Activated naive CD4-positive, alpha-beta T cell treated with anti-CD3 and anti-CD28 coated beads, Interleukin-2, amount 50 U/mL, for 24 hours (primary cell): ENCODE measurements at regions not wholly inside any gene's neighbourhood (a gene's known extent, or its start where the extent isn't known, plus 50 kb on each side); places are given as distances from the start of the nearest gene placed in this dataset.

Source experiments
- H3K27ac Mint-ChIP-seq: one replicate; pipeline ENCODE4 v1.8.0; 2021; ENCODE audit warnings: mild to moderate bottlenecking, mixed read lengths
- H3K27me3 Mint-ChIP-seq: one replicate; pipeline ENCODE4 v1.8.0; 2021; ENCODE audit warnings: mixed read lengths
- H3K36me3 Mint-ChIP-seq: one replicate; pipeline ENCODE4 v1.8.0; 2021; ENCODE audit warnings: mixed read lengths
- H3K4me1 Mint-ChIP-seq: one replicate; pipeline ENCODE4 v1.8.0; 2021; ENCODE audit warnings: mixed read lengths
- H3K4me3 Mint-ChIP-seq: one replicate; pipeline ENCODE4 v1.8.0; 2021; ENCODE audit warnings: mild to moderate bottlenecking, mixed read lengths
- H3K9me3 Mint-ChIP-seq: one replicate; pipeline ENCODE4 v1.8.0; 2021; ENCODE audit warnings: mixed read lengths

DNA sequence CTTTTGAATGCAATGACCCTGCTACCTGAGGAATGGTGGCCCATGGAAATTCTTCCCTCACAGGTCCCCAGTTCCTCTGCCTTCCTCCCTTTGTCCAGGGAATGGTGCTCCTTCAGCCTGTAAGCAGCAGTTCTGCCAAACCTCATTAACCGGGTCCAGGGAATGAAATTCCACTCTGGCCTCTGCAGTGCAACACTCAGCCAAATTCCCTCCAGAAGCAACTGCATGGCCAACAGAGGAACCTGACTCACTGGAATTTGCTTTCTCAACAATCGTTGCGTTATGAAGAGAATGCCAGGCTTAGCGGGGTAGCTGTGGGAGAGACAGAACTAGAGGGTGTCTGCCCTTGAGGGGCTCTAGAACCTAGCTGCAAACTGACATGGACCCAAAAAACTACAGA, 449.4 kb upstream of the PROK2 start:
- no peaks in the 10 kb centered on the region for H3K9me3 Mint-ChIP-seq
- H3K4me3 Mint-ChIP-seq, result no peak overlapping the region
- H3K4me1 Mint-ChIP-seq, result no peaks in the 10 kb centered on the region
- H3K36me3 Mint-ChIP-seq, result no peaks in the 10 kb centered on the region
- no peaks in the 10 kb centered on the region for H3K27me3 Mint-ChIP-seq
- H3K27ac Mint-ChIP-seq, result no peak overlapping the region

DNA sequence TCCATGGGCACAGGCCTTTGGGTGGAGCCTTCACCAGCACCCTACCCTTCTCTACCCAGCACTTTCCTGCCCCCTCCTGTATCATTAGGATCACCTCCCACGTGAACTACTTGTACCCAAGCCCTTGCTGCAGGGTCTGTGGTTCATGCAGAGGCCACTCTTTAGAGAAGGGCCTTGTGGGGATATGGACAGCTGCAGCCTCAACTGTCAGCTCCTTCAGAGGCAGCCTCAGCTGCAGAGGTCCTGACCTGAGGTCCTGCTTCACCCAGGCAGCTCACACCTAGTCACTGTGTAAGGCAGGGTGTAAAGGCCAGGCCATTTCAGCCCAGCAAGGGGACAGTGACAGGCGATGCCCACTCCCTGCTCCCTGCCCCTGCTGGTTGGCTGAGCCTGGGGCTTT, 448.6 kb upstream of the PROK2 start:
- Mint-ChIP-seq H3K4me1 (no peaks in the 10 kb centered on the region), H3K4me3 (no peak overlapping the region), H3K27me3 (no peaks in the 10 kb centered on the region), H3K36me3 (no peaks in the 10 kb centered on the region), H3K9me3 (no peaks in the 10 kb centered on the region), H3K27ac (no peak overlapping the region)

DNA sequence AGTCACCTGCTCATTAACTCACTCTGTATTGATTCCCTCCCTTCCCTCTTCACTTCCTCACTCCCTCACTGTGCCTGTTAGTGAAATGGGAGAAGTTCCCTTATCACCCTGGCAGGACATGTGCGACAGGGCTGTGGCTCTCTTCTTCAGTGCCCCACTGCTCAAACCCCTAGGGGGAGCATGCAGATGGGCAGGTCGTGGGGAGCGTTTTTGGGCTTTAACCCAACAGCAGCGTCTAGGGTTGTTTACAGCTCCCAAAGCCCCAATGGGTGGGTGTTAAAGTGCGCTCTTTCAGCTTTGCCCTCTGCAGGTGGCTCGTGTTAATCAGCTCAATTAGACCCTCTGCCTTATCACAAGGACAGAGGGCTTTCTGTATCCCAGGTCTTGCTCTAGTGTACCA, 447.8 kb upstream of the PROK2 start:
- H3K27ac Mint-ChIP-seq, result no peak overlapping the region
- no peaks in the 10 kb centered on the region for H3K9me3 Mint-ChIP-seq
- peaks cover 4% of the 10 kb centered on the region for H3K4me1 Mint-ChIP-seq
- H3K4me3 Mint-ChIP-seq, result no peak overlapping the region
- no peaks in the 10 kb centered on the region for H3K27me3 Mint-ChIP-seq
- no peaks in the 10 kb centered on the region for H3K36me3 Mint-ChIP-seq

DNA sequence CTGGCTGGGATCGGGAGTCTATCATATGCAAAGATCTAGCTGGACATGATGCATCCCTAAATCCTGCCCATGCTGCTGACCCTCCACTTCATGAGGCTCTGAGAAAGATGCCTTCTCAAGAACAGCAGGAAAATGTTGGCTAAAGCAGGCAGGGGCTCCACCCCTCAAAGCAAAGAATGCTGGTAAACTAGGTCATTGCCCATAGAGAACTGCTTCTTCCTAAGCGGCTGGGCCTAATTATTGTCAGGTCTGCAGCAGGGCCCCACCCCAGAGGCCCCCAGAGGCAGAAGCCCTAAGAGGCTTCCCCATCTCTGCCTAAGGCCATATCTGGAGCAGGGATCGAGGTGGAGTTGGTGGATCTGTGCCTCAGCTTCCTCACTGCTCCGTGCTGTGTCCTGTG, 447.4 kb upstream of the PROK2 start:
- Mint-ChIP-seq H3K27me3 (no peaks in the 10 kb centered on the region), H3K4me3 (no peak overlapping the region), H3K4me1 (peaks cover 9% of the 10 kb centered on the region), H3K9me3 (no peaks in the 10 kb centered on the region), H3K27ac (no peak overlapping the region), H3K36me3 (no peaks in the 10 kb centered on the region)

DNA sequence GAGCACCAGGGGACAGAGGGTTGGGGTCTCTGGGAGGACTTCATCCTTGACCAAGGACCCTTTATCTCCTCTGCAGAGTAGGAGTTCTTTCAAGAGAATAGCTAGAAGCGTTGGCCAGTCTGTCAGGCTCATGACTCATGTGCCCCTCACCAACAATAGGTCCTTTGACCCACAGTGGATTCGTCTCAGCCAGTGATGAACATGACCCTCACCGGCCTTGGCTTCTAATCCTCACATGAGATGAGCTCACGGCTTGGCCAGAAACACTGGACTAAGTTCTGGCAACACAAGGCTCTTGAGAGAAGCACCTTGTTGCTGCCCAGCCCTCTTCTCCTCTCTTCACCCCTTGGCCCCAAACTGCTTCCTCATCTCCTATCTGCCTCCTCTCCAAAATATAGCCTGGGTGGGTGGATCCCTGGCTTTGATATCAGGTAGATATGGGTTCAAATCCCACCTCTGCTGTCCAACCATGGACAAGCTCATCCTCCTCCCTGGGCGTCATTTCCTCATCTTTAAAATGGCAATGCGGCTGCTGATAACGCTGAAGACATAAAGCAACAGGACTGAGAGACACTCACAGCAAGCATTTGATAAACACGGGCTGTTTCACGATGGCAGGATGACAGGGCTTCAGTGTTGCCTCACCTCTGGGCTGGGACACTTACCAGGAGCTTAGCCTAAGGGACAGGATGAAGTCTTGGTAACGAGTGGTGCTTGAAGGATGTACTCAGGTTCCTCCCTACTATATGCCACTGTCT, 446.7 kb upstream of the PROK2 start:
- H3K9me3 Mint-ChIP-seq, result no peaks in the 10 kb centered on the region
- no peak overlapping the region for H3K4me3 Mint-ChIP-seq
- no peaks in the 10 kb centered on the region for H3K27me3 Mint-ChIP-seq
- no peak overlapping the region for H3K27ac Mint-ChIP-seq
- no peaks in the 10 kb centered on the region for H3K36me3 Mint-ChIP-seq
- H3K4me1 Mint-ChIP-seq, result peaks cover 10% of the 10 kb centered on the region

DNA sequence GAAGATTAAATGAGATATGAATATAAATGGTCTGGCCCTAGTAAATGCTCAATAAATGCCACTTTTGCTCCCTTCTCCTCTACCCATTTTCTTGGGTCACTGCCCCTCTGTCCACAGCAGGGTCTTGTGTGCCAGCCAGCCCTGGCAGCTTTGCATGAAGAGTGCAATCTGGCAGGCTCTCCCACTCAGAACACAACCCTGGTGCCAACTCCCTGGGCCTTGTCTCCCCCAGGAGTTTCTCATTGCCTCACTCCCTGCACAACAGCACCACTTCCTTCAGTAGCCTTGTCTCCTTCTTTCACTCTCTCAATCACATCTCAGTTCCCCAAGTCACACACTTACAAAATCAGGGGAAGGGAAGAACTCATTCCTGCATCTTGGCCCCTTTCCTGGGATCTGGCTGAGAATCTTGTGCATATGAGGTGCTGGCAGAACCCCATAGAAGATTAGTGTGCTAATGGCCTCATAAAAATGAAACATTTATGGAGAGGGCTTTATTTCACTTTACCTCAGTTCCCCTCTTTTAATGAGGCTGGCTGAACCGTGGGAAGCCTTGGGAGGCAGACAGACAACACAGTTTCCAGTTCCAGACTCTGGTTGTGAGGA, 445.9 kb upstream of the PROK2 start:
- H3K4me1 Mint-ChIP-seq, result peaks cover 10% of the 10 kb centered on the region
- no peak overlapping the region for H3K27ac Mint-ChIP-seq
- H3K9me3 Mint-ChIP-seq, result peaks cover 4% of the 10 kb centered on the region
- H3K4me3 Mint-ChIP-seq, result no peak overlapping the region
- H3K36me3 Mint-ChIP-seq, result peaks cover 1% of the 10 kb centered on the region
- H3K27me3 Mint-ChIP-seq, result no peaks in the 10 kb centered on the region

DNA sequence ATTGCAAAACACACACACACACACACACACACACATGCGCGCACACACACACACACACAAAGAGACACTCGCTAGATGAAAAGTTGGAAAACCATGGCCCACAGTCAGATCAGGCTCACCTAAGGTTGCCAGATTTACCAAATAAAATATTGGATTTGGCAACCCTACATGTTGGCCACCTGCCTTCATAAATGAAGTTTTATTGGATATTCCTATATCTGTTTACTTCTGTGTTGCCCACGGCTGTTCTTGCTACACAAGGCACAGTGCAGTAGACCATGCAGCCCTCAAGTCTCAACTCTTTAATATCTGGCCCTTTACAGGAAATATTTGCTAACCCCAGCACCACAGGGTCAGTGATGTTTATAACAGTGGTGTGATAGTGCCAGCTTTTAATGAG, 445.0 kb upstream of the PROK2 start:
- H3K4me1 Mint-ChIP-seq, result peaks cover 10% of the 10 kb centered on the region
- no peaks in the 10 kb centered on the region for H3K27me3 Mint-ChIP-seq
- H3K9me3 Mint-ChIP-seq, result peaks cover 13% of the 10 kb centered on the region

DNA sequence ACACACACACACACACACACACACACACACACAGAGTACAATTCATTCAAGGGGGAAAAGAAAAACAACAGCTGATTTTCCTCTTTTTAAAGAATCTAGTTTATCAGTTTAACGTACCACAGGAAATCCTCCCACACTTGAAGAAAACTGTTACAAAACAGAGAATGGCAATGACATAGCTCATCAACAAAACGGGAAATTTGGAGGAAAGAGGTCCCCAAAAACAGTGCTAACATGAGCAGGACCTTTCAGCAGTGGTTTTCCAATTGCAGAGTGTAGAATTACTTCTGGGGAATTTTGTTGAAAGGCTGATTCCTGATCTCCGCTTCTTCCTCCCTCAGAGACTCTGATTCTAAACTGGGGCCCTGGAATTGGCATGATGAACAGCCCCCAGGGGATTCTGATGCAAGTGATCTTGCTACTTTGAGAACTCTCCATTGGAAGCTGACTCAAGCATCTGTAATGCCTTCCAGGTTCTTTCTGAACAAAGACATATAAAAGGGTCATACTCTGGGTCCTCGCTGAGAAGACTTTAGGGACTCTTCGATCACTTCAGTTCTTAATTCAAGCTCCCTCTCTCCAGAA, 442.6 kb upstream of the PROK2 start:
- peaks cover 16% of the 10 kb centered on the region for H3K9me3 Mint-ChIP-seq
- H3K36me3 Mint-ChIP-seq, result peaks cover 2% of the 10 kb centered on the region
- no peaks in the 10 kb centered on the region for H3K27me3 Mint-ChIP-seq
- H3K4me3 Mint-ChIP-seq, result no peak overlapping the region
- H3K4me1 Mint-ChIP-seq, result peaks cover 10% of the 10 kb centered on the region
- H3K27ac Mint-ChIP-seq, result no peak overlapping the region

More for the DNA sequence above, 445.0 kb upstream of the PROK2 start:
- peaks cover 2% of the 10 kb centered on the region for H3K36me3 Mint-ChIP-seq
- H3K27ac Mint-ChIP-seq, result no peak overlapping the region
- no peak overlapping the region for H3K4me3 Mint-ChIP-seq

DNA sequence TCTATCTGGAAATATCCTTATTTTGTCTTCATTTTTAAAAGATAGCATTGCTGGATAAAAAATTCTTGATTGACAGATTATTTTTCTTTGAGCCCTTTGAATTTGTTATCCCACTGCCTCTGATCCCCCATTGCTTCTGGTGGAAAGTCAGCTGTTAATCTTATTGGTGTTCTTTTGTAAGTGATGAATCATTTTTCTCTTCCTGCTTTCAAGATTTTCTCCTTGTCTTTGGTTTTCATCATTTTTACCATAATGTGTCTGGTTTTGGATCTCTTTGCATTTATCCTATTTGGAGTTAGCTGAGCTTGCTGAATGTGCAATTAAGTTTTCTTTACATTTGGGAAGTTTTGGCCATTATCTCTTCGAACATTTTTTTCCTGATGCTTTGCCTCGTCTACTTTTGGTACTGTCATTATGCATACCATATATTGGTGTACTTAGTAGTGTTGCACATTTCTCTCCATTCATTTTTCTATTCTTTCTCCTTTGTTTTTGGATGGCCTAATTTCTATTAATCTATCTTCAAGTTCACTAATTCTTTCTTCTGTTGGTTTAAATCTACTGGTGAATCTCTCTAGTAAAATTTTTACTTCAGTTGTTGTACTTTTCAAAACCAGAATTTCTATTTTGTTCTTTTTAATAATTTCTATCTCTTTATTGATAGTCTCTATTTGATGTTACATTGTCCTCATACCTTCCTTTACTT, 440.0 kb upstream of the PROK2 start:
- Mint-ChIP-seq H3K36me3 (peaks cover 2% of the 10 kb centered on the region), H3K27me3 (no peaks in the 10 kb centered on the region), H3K4me1 (peaks cover 10% of the 10 kb centered on the region), H3K27ac (no peak overlapping the region), H3K4me3 (no peak overlapping the region), H3K9me3 (peaks cover 16% of the 10 kb centered on the region)

DNA sequence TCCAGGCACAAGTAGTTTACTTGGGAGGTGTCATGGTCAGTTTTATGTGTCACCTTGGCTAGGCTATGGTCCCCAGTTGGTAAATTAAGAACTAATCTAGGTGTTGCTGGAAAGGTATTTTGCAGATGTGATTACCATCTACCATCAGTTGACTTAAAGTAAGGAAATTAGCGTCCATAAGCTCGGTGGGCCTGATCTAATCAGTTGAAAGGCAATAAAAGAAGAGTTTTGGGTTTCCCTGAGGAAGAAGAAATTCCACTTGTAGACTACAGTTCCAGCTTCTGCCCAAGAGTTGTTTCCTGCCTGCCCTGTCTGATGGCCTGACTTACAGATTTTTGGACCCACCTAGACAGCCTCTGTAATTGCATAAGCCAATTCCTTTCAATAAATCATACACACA, 438.7 kb upstream of the PROK2 start:
- peaks cover 10% of the 10 kb centered on the region for H3K4me1 Mint-ChIP-seq
- H3K36me3 Mint-ChIP-seq, result peaks cover 2% of the 10 kb centered on the region
- no peaks in the 10 kb centered on the region for H3K27me3 Mint-ChIP-seq
- peaks cover 16% of the 10 kb centered on the region for H3K9me3 Mint-ChIP-seq
- H3K27ac Mint-ChIP-seq, result no peak overlapping the region
- no peak overlapping the region for H3K4me3 Mint-ChIP-seq

DNA sequence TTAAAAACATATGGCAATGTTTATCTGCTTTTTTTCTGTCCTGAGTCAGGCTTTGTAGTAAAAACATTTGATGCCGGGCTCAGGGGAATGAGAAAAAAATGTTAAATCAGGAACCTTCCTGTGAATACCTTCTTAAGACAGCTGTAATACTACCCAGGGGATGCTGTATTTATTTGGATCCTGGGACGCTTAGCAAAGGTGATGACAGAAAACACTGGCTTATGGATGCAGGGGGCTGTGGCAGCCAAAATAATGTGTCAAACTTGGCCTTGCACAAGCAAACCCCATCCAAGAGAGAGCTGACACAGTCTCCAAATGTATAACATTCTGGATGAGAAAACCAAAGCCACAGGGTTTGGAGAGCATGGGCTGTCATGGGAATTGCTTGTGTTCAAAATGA, 438.2 kb upstream of the PROK2 start:
- H3K9me3 Mint-ChIP-seq, result peaks cover 16% of the 10 kb centered on the region
- peaks cover 2% of the 10 kb centered on the region for H3K36me3 Mint-ChIP-seq
- peaks cover 9% of the 10 kb centered on the region for H3K4me1 Mint-ChIP-seq
- no peak overlapping the region for H3K27ac Mint-ChIP-seq
- H3K27me3 Mint-ChIP-seq, result no peaks in the 10 kb centered on the region
- no peak overlapping the region for H3K4me3 Mint-ChIP-seq

DNA sequence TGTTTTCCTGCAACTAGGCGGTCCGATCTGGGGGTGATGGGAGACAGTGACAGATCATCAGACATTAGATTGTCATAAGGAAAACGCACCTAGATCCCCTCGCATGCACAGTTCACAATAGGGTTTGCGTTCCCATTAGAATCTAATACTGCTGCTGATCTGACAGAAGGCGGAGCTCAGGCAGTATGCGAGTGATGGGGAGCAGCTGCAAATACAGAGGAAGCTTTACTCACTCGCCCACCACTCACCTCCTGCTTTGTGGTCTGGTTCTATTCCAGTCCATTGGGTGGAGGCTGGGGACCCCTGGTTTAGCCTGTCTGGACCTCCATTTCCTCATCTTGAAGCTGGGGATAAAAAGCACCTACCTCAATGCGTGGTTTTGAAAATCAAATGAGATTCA, 437.5 kb upstream of the PROK2 start:
- peaks cover 2% of the 10 kb centered on the region for H3K4me1 Mint-ChIP-seq
- H3K27me3 Mint-ChIP-seq, result no peaks in the 10 kb centered on the region
- H3K27ac Mint-ChIP-seq, result no peak overlapping the region
- H3K4me3 Mint-ChIP-seq, result no peak overlapping the region
- peaks cover 2% of the 10 kb centered on the region for H3K36me3 Mint-ChIP-seq
- peaks cover 16% of the 10 kb centered on the region for H3K9me3 Mint-ChIP-seq

DNA sequence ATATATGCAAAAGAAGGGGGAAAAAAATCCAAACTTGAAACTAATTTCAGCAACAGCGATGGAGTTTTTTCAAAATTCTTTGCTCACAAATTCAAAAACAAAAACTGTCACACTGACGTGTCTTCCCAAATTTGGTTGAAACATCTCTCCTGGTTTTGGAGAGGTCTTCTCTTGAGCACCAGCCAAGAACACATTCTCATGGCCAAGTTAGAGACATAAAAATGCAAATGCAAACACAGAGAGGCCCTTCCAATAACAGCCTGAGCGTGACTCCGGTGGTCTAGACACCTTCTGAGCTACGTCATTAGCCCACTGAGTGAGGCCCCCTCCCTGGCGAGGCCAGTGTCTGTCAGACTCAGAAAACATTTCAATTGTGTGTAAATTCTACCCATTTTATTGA, 436.0 kb upstream of the PROK2 start:
- H3K4me1 Mint-ChIP-seq, result no peaks in the 10 kb centered on the region
- H3K27ac Mint-ChIP-seq, result no peak overlapping the region
- H3K4me3 Mint-ChIP-seq, result no peak overlapping the region
- H3K27me3 Mint-ChIP-seq, result no peaks in the 10 kb centered on the region
- peaks cover 2% of the 10 kb centered on the region for H3K36me3 Mint-ChIP-seq
- H3K9me3 Mint-ChIP-seq, result peaks cover 12% of the 10 kb centered on the region

DNA sequence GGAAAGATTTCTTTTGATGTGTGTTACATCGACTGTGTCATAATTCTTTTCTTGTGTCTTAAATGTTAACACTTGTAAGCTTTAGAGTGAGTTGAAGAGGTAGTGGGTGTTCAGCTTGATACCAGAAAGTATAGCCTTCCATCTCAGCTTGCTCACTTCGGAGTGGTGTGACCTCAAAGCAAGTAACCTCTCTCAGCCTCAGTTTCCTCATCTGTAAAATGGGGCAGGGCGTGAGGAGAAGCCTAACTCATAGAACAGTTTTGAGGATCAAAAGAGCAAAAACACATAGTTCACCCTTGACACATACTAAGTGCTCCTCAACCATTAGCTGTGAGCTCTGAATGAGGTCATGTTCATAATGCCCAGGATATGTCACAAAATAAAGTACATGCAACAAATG, 434.8 kb upstream of the PROK2 start:
- Mint-ChIP-seq H3K27ac (no peak overlapping the region), H3K4me3 (no peak overlapping the region), H3K4me1 (no peaks in the 10 kb centered on the region), H3K36me3 (no peaks in the 10 kb centered on the region), H3K27me3 (no peaks in the 10 kb centered on the region), H3K9me3 (peaks cover under 1% of the 10 kb centered on the region)

DNA sequence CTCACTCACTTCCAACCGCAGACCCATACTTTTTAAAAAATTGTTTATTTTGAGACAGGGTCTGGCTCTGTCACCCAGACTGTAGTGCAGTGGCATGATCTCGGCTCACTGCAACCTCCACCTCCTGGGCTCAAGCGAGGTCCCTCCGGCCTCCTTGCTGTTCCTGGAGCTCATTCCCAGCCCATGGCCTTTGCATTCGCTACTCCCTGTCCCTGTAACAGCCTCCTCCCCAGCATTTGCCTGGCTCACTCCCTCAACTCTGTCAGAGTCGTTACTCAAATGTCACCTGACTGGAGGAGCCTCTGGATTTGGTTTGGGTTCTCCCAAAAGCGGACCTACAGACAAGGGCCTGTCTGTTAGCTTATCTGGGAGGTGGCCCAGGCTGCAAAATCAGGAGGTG, 432.6 kb upstream of the PROK2 start:
- no peaks in the 10 kb centered on the region for H3K9me3 Mint-ChIP-seq
- no peak overlapping the region for H3K4me3 Mint-ChIP-seq
- H3K36me3 Mint-ChIP-seq, result no peaks in the 10 kb centered on the region
- H3K4me1 Mint-ChIP-seq, result no peaks in the 10 kb centered on the region
- H3K27ac Mint-ChIP-seq, result peak overlapping the region; percentile 36
- H3K27me3 Mint-ChIP-seq, result no peaks in the 10 kb centered on the region
